GM18951 (cell line): ENCODE measurements at regions not wholly inside any gene's neighbourhood (a gene's known extent, or its start where the extent isn't known, plus 50 kb on each side); places are given as distances from the start of the nearest gene placed in this dataset.

ENCODE experiments used
- POLR2A ChIP-seq: IDR thresholded peaks from 4 replicates; pipeline ENCODE4 v1.6.1; 2011; ENCODE audit warnings: mild to moderate bottlenecking; ENCODE audit not compliant: insufficient read length, insufficient read depth; ENCODE audit errors: extremely low read depth
- in situ Hi-C: fragments of 300-500 bp; cut with MboI; formaldehyde crosslinking; loops from one replicate; pipeline ENCODE4 v1.12.0; 2022; ENCODE audit warnings: low sequenced_read_pairs, mixed read lengths, inconsistent platforms; ENCODE audit not compliant: unreplicated experiment

- no peak for TF ChIP-seq POLR2A
- in situ Hi-C loops: no loop called here
Observed at GRCh38 chr6:123747515-123747914, 56.1 kb upstream of the NKAIN2 start.

DNA sequence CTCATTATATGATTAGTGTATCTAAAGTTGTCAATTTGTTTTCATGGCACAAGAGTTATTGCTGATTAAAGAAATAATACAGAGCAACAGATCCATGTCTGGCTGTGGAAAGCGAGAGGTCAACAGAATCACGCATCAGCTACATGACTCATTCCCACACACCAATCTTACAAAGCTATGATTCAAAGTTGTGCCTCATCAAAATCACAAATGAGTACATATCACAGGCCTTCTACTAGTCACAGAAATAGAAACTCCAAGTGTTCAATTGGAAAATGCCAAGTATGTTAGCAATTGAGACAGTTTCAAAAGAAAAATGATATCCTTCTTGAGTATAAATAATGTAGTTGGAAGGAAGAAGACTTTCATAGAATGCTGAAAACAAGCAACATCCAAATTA is 57.8 kb upstream of the NKAIN2 start:
- in situ Hi-C loops: no loop called here
- no peak for TF ChIP-seq POLR2A

GRCh38 chr6:123744840-123745239 is 58.8 kb upstream of the NKAIN2 start:
- in situ Hi-C loops: no loop called here
- TF ChIP-seq POLR2A: no peak

DNA sequence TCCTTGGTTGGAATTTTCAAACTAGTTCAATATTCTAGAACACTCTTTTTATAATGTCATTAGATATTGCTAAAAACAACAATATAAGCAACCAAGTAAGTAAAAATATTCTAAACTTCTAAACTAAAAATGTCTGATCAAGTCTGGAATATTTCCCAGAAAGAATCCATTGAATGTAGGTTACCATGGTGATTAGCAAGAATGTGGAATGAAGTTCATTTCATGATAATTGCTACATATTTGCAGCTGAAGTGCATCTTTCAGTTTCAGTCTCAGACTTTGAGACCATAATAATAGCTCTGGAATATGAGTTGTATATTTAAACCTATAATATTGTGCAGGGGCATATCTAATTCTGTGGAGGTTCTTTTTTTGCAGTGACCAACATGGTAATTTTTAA is 61.0 kb upstream of the NKAIN2 start:
- in situ Hi-C loops: no loop called here

DNA sequence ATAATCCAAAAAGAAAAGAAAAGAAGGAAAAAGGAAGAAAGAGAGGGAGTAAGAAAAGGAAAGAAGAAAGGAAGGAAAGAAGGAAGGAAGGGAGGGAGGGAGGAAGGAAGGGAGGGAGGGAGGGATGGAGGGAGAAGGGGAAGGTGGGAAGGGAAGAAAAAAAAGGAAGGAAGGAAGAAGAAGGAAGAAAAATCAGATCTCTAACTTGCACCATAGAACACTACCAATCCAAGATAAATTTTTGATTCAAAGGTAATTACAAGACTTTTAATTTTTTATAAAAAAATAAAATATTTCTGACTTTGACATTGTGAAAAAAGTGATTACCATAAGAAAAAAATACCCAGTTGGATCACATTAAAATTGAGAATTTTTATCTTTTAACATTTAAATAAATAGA is 70.5 kb upstream of the NKAIN2 start:
- TF ChIP-seq POLR2A: no peak
- in situ Hi-C loops: no loop called here

More for the DNA sequence above, 61.0 kb upstream of the NKAIN2 start:
- TF ChIP-seq POLR2A: no peak

DNA sequence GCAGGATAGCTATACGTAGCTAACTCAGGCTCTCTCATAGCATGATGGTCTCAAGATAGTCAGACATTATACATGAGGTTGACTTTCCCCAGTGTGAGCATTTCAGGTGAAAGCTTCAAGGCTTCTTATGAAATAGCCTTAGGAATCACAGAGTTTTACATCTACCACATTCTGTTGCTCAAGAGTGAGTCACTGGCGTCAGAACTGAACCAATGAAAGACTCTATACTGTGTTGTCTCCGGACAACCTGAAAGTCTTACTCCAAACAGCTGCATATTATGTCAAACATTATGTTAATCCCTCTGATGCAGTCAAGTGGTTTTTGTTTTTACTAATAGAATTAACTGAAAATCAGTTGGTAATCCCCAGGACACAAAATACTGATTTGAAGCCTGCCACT is 79.8 kb upstream of the TRDN start:
- in situ Hi-C loops: loop anchor here (10.0 kb wide), 1 partner anchor 302 kb away; no protein-coding TSS in a partner anchor
- TF ChIP-seq POLR2A: no peak

DNA sequence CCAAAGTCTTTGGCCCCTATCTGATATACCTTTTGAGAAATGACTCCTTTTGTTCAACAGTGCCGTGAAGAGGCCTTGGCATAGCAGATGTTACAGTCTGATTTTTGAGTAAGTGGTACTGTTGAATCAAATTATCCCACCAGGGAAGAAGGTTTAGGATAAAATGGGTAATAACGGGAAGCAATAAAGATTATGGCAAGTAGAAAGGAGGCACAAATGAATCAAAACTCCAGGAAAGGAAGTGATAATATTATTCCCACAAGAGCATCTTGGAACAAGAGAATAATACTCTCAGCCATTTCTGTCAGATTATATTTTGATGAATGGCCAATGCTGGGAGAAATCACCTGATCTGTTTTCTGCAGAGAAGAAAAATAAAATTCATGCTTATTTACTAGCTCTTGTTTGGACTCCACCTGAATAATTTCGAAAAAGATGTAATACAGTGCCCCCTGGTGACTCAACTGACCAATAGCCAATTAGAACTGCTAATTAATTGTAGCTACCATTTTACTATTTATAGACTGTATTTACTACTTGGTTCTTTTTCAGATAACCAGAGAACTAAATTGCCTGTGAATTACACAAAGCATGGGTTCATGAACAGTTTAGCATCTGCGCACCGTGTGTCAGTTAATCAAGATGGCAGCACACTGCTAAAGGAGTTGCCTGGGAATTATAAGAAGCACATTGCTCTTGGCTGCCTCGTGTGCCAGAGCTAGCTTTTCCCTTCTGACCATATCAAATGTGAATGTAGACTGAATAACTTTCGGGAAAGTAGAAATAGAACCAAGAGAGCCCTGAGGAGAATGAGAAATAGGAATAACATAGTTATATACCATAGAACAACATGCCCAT is 78.5 kb upstream of the TRDN start:
- in situ Hi-C loops: loop anchor here (10.0 kb wide), 1 partner anchor 300 kb away; no protein-coding TSS in a partner anchor
- no peak for TF ChIP-seq POLR2A

- in situ Hi-C loops: loop anchor here (10.0 kb wide), 1 partner anchor 298 kb away; no protein-coding TSS in a partner anchor
- no peak for TF ChIP-seq POLR2A
Observed at GRCh38 chr6:123712831-123713230, 76.1 kb upstream of the TRDN start.

DNA sequence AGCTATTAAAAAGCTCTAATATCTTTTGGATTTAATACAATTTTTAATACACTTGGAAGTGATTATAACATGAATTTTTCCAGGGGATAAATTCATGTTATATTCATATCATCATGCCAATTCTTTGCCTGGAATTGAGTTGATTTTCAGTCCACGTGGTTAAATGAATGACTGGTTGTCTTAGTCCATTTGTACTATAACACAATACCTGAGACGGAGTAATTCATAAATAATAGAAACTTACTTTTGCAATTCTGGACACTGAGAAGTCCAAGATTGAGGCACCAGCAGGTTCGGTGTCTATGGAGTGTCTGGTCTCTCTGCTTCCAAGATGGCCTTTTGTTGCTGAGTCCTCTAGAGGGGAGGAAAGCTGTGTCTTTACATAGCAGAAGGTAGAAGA is 66.2 kb upstream of the TRDN start:
- in situ Hi-C loops: no loop called here
- no peak for TF ChIP-seq POLR2A

GRCh38 chr6:123687864-123688263 is 51.1 kb upstream of the TRDN start:
- no peak for TF ChIP-seq POLR2A

More at GRCh38 chr6:123687864-123688263, 51.1 kb upstream of the TRDN start:
- in situ Hi-C loops: no loop called here
